ENCODE measurements at regions not wholly inside any gene's neighbourhood (a gene's known extent, or its start where the extent isn't known, plus 50 kb on each side); places are given as distances from the start of the nearest gene placed in this dataset.
"Not testable (repeated sequence)": the region's sequence is repeated elsewhere in the genome, so short reads cannot be mapped to it uniquely, and the experiment has no call there.

DNA sequence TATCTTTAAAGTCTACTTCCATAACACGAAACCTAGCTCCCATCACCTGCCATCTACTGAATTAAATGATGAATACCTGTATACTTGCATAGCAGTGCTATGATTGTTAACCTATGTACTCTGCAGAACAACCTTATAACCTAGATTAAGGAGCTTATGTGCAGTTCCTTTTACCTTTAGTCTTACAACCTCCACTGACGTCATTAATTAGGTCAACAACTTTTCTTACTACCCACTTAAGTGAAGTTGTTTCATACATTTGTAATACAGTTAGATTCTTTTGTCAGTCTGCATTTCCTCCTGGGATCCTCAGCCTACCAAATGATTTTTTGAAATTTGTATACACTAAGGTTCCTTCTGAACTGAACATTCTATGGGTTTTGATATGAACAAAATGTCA, 1082.3 kb downstream of the SUCLG1 start:
- Histone ChIP-seq H3K4me1 (ENCODE audit: control insufficient read depth, insufficient read depth, low read length) (no peaks in the 10 kb centered on the region), H3K9ac (ENCODE audit: low read length) (no peak overlapping the region), H3K4me3 (ENCODE audit: low read length) (no peak overlapping the region), H3K27me3 (replicated peaks; ENCODE audit: control insufficient read depth, insufficient read depth, low read length) (no peaks in the 10 kb centered on the region), H3K9me3 (ENCODE audit: control insufficient read depth, low read length) (no peaks in the 10 kb centered on the region), H3K36me3 (ENCODE audit: control insufficient read depth, insufficient read depth, low read length, severe bottlenecking) (no peaks in the 10 kb centered on the region)
- DNase-seq (ENCODE audit: low read depth), result no peak

DNA sequence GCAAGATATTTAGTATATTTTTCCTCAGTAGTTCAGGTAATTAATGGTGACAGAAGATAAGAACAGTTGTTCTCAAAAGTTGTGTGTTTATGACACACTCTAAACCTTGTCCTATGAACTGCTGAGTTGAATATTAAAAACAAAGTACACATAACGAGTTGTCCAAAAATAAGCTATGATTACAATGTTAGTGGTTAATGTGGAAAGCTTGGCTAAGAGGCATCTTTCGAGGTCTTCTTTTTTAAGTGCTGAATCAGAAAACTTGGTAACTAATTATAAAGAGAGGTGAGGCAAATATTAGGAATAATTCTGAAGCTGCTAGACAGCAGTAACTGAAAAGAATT, 1088.7 kb downstream of the SUCLG1 start:
- H3K27me3 ChIP-seq (replicated peaks; ENCODE audit: control insufficient read depth, insufficient read depth, low read length), result no peaks in the 10 kb centered on the region
- H3K9me3 ChIP-seq (ENCODE audit: control insufficient read depth, low read length), result no peaks in the 10 kb centered on the region
- no peak overlapping the region for H3K9ac ChIP-seq (ENCODE audit: low read length)
- H3K4me3 ChIP-seq (ENCODE audit: low read length), result no peak overlapping the region
- H3K36me3 ChIP-seq (ENCODE audit: control insufficient read depth, insufficient read depth, low read length, severe bottlenecking), result no peaks in the 10 kb centered on the region
- no peaks in the 10 kb centered on the region for H3K4me1 ChIP-seq (ENCODE audit: control insufficient read depth, insufficient read depth, low read length)
- no peak for DNase-seq (ENCODE audit: low read depth)

DNA sequence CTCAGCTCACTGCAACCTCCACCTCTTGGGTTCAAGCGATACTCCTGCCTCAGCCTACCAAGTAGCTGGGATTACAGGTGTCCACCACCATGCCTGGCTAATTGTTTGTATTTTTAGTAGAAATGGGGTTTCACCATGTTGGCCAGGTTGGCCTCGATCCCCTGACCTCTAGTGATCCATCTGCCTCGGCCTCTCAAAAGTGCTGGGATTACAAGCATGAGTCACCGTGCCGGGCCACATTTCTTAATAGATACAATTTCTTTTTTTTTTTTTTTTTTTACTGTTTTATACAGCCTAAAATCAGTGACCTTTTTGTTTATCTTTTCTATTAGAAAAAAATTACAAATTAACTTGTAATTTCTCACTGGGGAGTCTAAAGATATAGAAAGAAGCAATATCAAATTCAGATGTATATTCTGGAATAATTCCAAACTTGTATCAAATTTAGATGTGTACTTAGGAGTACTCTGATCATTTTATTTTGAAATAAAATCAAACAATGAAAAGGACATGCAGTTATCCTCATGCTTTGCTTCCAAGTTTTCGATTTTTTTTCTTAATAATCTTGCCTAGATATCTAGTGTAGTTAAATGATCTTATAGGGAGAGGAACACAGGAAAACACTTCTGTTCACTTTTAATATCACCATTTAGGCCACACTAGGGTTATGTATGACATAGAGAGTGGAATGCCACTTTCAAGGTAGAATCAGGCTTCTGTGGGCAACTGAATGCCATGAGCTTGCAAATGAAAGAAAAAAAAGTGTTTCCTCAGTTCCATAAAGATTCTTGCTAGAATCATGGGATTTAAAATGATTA, 1089.3 kb downstream of the SUCLG1 start:
- Histone ChIP-seq H3K9me3 (ENCODE audit: control insufficient read depth, low read length) (no peaks in the 10 kb centered on the region), H3K27me3 (replicated peaks; ENCODE audit: control insufficient read depth, insufficient read depth, low read length) (no peaks in the 10 kb centered on the region), H3K4me3 (ENCODE audit: low read length) (no peak overlapping the region), H3K9ac (ENCODE audit: low read length) (no peak overlapping the region), H3K4me1 (ENCODE audit: control insufficient read depth, insufficient read depth, low read length) (no peaks in the 10 kb centered on the region), H3K36me3 (ENCODE audit: control insufficient read depth, insufficient read depth, low read length, severe bottlenecking) (no peaks in the 10 kb centered on the region)
- DNase-seq (ENCODE audit: low read depth), result no peak

DNA sequence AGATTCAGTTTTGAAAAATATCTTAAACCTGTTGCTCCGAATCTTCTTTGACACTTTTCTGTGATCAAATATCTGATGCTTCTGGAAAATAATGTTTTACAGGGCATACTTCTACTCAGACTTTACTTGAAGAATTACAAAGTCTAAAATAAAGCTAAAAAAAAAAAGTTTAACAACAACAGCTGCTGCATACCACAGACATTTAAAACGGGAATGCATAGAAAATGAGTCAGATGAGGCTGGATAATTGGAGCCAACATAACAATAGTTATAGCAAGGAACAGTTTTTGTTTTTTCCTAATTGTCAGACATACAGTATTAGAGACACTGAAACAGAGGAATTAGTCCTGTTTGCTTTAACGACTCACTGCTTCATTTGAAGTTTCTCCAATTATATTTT, 1090.2 kb downstream of the SUCLG1 start:
- Histone ChIP-seq H3K9ac (ENCODE audit: low read length) (no peak overlapping the region), H3K27me3 (replicated peaks; ENCODE audit: control insufficient read depth, insufficient read depth, low read length) (no peaks in the 10 kb centered on the region), H3K4me3 (ENCODE audit: low read length) (no peak overlapping the region)

DNA sequence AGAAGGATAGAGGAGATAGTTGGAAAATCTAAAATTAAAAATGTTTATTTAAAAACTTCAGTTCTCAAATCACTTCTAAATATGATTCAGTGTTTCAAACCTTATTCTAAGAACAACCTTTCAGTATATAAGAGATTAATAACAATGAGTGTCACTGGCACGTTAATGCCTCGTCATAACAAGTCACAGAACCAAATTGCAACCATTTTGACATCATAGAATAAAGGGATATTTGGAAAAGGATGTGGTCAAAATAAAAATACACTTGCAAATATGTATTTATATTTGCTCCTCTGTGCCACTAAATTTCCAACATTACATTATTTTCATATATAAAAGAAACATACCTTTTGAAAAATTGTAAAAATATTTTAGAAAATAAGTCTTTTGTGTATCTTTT, 1090.6 kb downstream of the SUCLG1 start:
- H3K27me3 ChIP-seq (replicated peaks; ENCODE audit: control insufficient read depth, insufficient read depth, low read length), result no peaks in the 10 kb centered on the region
- H3K4me3 ChIP-seq (ENCODE audit: low read length), result no peak overlapping the region
- DNase-seq (ENCODE audit: low read depth), result no peak
- no peak overlapping the region for H3K9ac ChIP-seq (ENCODE audit: low read length)
- no peaks in the 10 kb centered on the region for H3K4me1 ChIP-seq (ENCODE audit: control insufficient read depth, insufficient read depth, low read length)
- no peaks in the 10 kb centered on the region for H3K9me3 ChIP-seq (ENCODE audit: control insufficient read depth, low read length)
- no peaks in the 10 kb centered on the region for H3K36me3 ChIP-seq (ENCODE audit: control insufficient read depth, insufficient read depth, low read length, severe bottlenecking)

More for the DNA sequence above, 1090.2 kb downstream of the SUCLG1 start:
- peak; percentile 74 for DNase-seq (ENCODE audit: low read depth)
- no peaks in the 10 kb centered on the region for H3K4me1 ChIP-seq (ENCODE audit: control insufficient read depth, insufficient read depth, low read length)
- H3K36me3 ChIP-seq (ENCODE audit: control insufficient read depth, insufficient read depth, low read length, severe bottlenecking), result no peaks in the 10 kb centered on the region
- no peaks in the 10 kb centered on the region for H3K9me3 ChIP-seq (ENCODE audit: control insufficient read depth, low read length)

DNA sequence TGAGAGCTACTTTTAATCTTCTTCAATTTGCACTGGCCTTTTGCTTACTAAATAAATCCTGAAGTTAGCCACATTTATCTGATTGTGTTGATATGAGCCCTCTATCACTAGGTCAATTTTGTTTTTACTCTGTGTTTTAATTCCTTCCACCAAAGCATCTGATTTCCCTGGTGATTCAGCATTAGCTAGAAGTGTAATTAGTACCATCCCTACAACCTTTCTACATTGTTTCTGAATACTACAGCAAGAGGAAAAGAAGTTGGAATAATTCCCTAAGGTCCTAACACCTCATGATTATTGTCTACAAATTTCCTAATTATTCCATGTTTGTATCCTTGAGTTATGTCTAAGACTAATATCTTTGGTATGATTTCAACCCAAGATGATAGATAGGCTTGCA, 1093.6 kb downstream of the SUCLG1 start:
- DNase-seq (ENCODE audit: low read depth), result peak; percentile 22
- H3K4me1 ChIP-seq (ENCODE audit: control insufficient read depth, insufficient read depth, low read length), result no peaks in the 10 kb centered on the region
- no peak overlapping the region for H3K9ac ChIP-seq (ENCODE audit: low read length)
- H3K4me3 ChIP-seq (ENCODE audit: low read length), result no peak overlapping the region
- no peaks in the 10 kb centered on the region for H3K36me3 ChIP-seq (ENCODE audit: control insufficient read depth, insufficient read depth, low read length, severe bottlenecking)
- H3K27me3 ChIP-seq (replicated peaks; ENCODE audit: control insufficient read depth, insufficient read depth, low read length), result no peaks in the 10 kb centered on the region
- no peaks in the 10 kb centered on the region for H3K9me3 ChIP-seq (ENCODE audit: control insufficient read depth, low read length)

DNA sequence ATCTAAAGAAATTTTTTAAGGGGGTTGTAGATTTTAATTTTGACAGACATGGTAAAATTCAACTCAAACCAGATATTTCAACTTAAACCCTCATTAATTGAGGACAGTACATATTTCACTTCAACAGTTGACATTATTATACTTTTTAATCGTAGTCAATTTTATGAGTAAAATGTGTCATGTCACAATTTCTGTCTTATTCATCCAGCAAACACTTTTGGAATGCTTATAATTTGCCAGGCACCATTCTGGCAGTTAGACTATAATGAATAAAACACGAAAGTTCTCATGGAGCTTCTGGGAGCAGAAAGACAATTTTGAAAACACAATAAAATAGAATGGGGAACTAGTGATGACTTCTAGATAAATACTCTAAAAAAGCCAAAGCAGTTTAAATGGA, 1094.8 kb downstream of the SUCLG1 start:
- no peaks in the 10 kb centered on the region for H3K36me3 ChIP-seq (ENCODE audit: control insufficient read depth, insufficient read depth, low read length, severe bottlenecking)
- DNase-seq (ENCODE audit: low read depth), result peak; percentile 74
- no peaks in the 10 kb centered on the region for H3K4me1 ChIP-seq (ENCODE audit: control insufficient read depth, insufficient read depth, low read length)
- no peak overlapping the region for H3K4me3 ChIP-seq (ENCODE audit: low read length)
- no peaks in the 10 kb centered on the region for H3K9me3 ChIP-seq (ENCODE audit: control insufficient read depth, low read length)
- H3K27me3 ChIP-seq (replicated peaks; ENCODE audit: control insufficient read depth, insufficient read depth, low read length), result no peaks in the 10 kb centered on the region
- no peak overlapping the region for H3K9ac ChIP-seq (ENCODE audit: low read length)

DNA sequence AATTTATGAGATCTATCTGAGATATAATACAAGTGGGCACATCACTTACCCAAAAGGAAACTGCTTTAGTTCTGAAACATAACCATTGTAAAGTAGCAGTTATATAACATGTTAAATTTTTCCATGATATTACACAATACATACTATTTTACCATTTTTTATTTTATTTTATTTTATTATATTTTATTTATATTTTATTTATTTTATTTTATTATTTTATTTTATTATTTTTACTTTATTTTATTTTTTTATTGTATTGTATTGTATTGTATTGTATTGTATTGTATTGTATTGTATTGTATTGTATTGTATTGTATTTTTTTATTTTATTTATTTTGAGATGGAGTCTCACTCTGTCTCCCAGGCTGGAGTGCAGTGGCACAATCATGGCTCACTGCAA, 1095.9 kb downstream of the SUCLG1 start:
- H3K4me1 ChIP-seq (ENCODE audit: control insufficient read depth, insufficient read depth, low read length); H3K9me3 ChIP-seq (ENCODE audit: control insufficient read depth, low read length); DNase-seq (ENCODE audit: low read depth); H3K36me3 ChIP-seq (ENCODE audit: control insufficient read depth, insufficient read depth, low read length, severe bottlenecking); H3K27me3 ChIP-seq (replicated peaks; ENCODE audit: control insufficient read depth, insufficient read depth, low read length); H3K9ac ChIP-seq (ENCODE audit: low read length); H3K4me3 ChIP-seq (ENCODE audit: low read length): not testable (repeated sequence)

DNA sequence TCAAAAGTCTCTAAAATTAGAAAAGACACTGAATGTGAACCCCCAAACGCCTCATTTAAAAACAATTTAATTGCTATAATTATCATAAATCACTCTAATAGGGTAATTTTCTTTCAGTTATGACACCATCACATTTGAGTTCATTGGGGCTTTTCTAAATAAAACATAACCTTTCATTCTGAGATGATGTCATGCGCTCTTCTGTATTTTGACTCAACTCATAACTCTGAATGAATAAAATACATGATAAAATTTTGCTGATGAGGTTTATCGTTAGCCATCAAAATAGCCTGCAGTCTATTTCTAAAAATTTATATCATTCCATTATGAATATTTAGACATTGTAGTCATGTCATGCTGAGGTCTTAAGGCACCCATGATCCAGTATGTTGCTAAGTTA, 1099.7 kb downstream of the SUCLG1 start:
- Histone ChIP-seq H3K9me3 (ENCODE audit: control insufficient read depth, low read length) (no peaks in the 10 kb centered on the region), H3K4me1 (ENCODE audit: control insufficient read depth, insufficient read depth, low read length) (no peaks in the 10 kb centered on the region), H3K9ac (ENCODE audit: low read length) (no peak overlapping the region), H3K27me3 (replicated peaks; ENCODE audit: control insufficient read depth, insufficient read depth, low read length) (no peaks in the 10 kb centered on the region), H3K4me3 (ENCODE audit: low read length) (no peak overlapping the region), H3K36me3 (ENCODE audit: control insufficient read depth, insufficient read depth, low read length, severe bottlenecking) (no peaks in the 10 kb centered on the region)
- DNase-seq (ENCODE audit: low read depth), result no peak

DNA sequence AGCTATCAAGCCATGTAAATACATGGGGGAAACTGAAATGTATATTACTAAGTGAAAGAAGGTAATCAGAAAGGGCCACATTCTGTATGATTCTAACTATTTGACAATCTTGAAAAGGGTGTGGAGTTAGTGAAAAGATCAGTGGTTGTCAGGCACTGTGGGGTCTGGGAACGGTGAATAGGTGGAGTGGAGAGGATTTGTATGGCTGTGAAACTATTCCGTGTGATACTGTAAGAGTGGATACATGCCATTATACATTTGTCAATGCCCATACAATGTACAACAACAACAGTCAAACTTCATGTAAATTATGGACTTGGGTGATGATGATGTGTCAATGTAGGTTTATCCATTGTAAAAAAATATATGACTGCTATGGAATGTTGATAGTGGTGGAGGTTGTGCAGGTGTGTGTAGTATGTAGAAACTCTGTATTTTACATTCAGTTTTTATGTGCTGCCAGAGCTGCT, 1116.2 kb downstream of the SUCLG1 start:
- no peak for DNase-seq (ENCODE audit: low read depth)
- Histone ChIP-seq H3K9me3 (ENCODE audit: control insufficient read depth, low read length) (no peaks in the 10 kb centered on the region), H3K36me3 (ENCODE audit: control insufficient read depth, insufficient read depth, low read length, severe bottlenecking) (no peaks in the 10 kb centered on the region), H3K4me3 (ENCODE audit: low read length) (no peak overlapping the region), H3K4me1 (ENCODE audit: control insufficient read depth, insufficient read depth, low read length) (no peaks in the 10 kb centered on the region), H3K27me3 (replicated peaks; ENCODE audit: control insufficient read depth, insufficient read depth, low read length) (no peaks in the 10 kb centered on the region), H3K9ac (ENCODE audit: low read length) (no peak overlapping the region)

DNA sequence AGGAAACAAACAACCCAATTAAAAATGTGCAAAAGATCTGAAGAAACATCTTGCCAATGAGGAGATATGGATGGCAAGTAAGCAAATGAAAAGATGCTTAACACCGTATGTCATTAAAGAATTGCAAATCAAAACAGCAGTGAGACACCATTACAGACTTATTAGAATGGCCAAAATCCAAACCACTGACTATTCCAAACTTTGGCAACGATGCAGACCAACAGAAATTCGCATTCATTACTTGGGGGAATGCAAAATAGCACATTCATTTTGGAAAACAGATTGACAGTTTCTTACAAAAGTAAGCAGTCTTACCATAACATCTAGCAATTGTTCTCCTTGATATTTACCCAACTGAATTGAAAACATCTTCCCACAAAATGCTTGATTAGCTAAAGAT, 1118.7 kb downstream of the SUCLG1 start:
- Histone ChIP-seq H3K9me3 (ENCODE audit: control insufficient read depth, low read length) (no peaks in the 10 kb centered on the region), H3K4me1 (ENCODE audit: control insufficient read depth, insufficient read depth, low read length) (no peaks in the 10 kb centered on the region), H3K36me3 (ENCODE audit: control insufficient read depth, insufficient read depth, low read length, severe bottlenecking) (no peaks in the 10 kb centered on the region), H3K4me3 (ENCODE audit: low read length) (no peak overlapping the region), H3K9ac (ENCODE audit: low read length) (no peak overlapping the region), H3K27me3 (replicated peaks; ENCODE audit: control insufficient read depth, insufficient read depth, low read length) (no peaks in the 10 kb centered on the region)
- DNase-seq (ENCODE audit: low read depth), result no peak

DNA sequence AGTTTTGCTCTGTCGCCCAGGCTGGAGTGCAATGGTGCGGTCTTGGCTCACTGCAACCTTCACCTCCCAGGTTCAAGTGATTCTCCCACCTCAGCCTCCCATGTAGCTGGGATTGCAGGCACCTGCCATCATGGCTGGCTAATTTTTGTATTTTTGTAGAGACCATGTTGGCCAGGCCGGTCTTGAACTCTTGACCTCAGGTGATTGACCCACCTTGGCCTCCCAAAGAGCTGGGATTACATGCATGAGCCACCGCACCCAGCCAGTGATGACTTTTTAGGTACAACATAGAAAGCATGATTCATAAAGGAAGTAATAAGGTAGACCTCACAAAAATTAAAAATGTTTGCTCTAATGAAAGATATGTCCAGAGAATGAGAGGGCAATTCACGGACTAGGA, 1119.1 kb downstream of the SUCLG1 start:
- H3K27me3 ChIP-seq (replicated peaks; ENCODE audit: control insufficient read depth, insufficient read depth, low read length); H3K4me1 ChIP-seq (ENCODE audit: control insufficient read depth, insufficient read depth, low read length); H3K9me3 ChIP-seq (ENCODE audit: control insufficient read depth, low read length): not testable (repeated sequence)

More for the DNA sequence above, 1119.1 kb downstream of the SUCLG1 start:
- not testable (repeated sequence) for H3K9ac ChIP-seq (ENCODE audit: low read length); DNase-seq (ENCODE audit: low read depth); H3K4me3 ChIP-seq (ENCODE audit: low read length); H3K36me3 ChIP-seq (ENCODE audit: control insufficient read depth, insufficient read depth, low read length, severe bottlenecking)
